HG02763 (cell line): ENCODE measurements at regions not wholly inside any gene's neighbourhood (a gene's known extent, or its start where the extent isn't known, plus 50 kb on each side); places are given as distances from the start of the nearest gene placed in this dataset.

Experiments
- ATAC-seq: cut with Tn5 transposase; IDR thresholded peaks from one replicate; pipeline ENCODE4 v1.9.1; 2021; ENCODE audit warnings: mild to moderate bottlenecking, moderate library complexity; ENCODE audit not compliant: unreplicated experiment

DNA sequence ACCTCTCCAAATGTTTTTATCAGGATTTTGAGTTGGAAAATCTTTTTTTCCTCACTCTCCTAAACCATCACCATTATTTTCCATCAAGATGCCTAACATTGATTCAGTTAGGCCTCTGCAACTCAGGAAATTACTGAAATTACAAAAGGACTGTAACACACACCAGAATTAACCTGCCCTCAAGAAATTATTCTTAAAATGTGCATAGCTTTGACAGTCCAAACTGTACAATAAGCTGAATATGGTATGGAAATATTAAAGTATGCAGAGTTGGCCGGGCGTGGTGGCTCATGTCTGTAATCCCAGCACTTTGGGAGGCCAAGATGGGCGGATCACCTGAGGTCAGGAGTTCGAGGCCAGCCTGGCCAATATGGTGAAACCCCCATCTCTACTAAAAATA, 50.2 kb upstream of the PHLPP1 start:
- ATAC-seq = no peak
